ENCODE measurements at regions not wholly inside any gene's neighbourhood (a gene's known extent, or its start where the extent isn't known, plus 50 kb on each side); places are given as distances from the start of the nearest gene placed in this dataset.
"Not testable (repeated sequence)": the region's sequence is repeated elsewhere in the genome, so short reads cannot be mapped to it uniquely, and the experiment has no call there.

- no peak for DNase-seq
Observed at GRCh38 chr2:8309131-8309530, 372.7 kb upstream of the ID2 start.

DNA sequence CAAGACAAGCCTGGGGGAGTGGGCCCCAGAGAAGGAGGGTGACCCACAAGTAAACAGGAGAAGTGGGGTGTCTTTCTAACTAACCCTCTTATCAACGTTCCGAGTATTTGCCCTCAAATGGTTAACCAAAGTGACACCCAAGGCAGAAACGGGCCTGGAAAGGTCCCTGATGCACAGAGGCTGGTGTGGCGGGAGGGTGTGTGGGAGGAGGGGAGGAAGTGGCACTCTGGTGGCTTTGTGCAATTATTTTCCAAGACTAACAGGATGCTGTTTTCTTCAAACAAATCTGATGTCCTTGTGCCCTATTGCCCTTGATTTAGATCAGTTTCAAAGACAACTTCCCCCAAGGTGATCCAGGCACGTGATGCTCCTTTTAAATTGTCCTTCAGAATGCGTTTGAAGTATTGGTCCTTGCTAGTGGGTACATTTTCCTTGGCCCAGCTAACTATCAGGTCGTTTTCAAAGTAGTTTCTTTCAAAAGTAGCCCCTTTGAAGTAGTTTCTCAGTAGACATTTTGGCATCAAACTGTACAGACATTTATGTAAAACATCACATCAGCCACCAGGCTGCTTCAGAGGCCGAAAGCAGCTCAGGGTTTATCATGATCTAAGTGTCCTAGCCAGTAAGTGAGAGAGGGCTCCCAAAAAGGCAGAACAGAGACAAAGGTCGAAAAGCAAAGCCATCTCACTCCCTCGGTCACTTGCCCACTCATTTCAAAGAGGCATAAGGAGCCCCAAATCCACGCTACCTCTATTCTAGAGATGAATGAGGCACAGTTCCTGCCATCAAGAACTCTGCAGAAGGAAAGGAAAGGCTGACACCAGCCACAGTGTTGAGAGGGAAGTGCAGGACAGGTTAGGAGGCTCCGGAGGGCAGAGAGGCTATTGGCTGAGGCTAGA is 371.1 kb upstream of the ID2 start:
- DNase-seq = no peak

DNA sequence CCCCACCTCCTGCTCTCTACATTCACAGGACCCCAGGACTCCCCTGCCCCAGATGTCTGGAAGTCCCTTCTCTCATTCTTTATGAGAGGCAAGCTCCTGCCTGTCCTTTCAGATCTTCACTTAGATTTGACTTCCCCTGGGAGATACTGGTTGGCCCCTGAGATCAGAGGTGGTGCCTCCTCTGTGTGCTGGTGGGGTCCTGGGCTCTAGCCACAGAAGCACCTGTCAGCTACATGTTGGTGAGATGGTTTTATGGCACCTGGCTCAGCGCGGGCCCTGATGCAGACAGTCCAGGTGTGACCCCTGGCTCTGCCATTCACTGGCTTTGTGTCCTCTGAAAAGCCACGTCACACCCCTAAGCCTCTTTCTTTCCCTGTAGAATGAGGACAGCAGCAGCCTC is 369.6 kb upstream of the ID2 start:
- DNase-seq = no peak

GRCh38 chr2:8312861-8313830 is 368.7 kb upstream of the ID2 start:
- DNase-seq = no peak

- DNase-seq = no peak
Observed at GRCh38 chr2:8314063-8314462, 367.8 kb upstream of the ID2 start.

- DNase-seq = peak; percentile 69
Observed at GRCh38 chr2:8315531-8316165, 366.2 kb upstream of the ID2 start.

- DNase-seq = no peak
Observed at GRCh38 chr2:8316356-8316755, 365.5 kb upstream of the ID2 start.

DNA sequence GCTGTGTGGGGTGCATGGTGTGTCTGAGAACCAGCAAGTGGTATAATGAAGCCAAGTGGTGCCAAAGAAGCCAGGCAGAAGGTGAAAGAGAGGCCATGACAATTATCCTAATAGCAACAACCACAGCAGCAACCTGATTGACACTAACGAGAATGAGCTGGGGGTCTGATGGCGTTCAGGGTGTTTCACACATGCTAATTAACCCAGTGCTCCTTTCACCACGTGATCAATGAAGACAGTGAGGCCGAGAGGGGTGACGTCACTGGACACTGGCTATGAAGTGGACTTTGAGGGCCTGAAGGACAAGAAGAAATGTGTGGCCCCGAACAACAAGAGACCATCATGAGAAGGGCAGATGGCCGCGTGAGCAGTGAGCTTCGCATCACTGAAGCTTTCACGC is 364.4 kb upstream of the ID2 start:
- peak; percentile 55 for DNase-seq

DNA sequence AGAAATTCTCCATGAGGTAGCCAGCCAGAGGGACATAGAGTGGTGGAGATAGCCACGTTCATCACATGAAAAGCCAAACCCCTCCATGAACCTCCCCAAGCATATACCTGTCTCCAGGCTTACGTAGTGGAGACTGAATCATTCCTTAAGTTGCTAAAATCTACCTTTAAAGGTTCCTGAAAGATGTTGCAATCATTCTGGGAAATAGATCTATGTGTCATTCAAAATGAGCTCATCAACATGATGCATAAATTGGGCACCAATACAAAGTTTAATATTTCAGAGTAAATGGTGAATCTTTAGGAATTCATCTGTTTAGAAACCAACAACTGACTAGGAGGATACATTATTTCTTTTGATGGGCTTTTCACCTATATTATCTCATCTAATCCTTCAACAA is 362.6 kb upstream of the ID2 start:
- no peak for DNase-seq

GRCh38 chr2:8320311-8321066 is 361.4 kb upstream of the ID2 start:
- no peak for DNase-seq

GRCh38 chr2:8322634-8323033 is 359.2 kb upstream of the ID2 start:
- DNase-seq = no peak

DNA sequence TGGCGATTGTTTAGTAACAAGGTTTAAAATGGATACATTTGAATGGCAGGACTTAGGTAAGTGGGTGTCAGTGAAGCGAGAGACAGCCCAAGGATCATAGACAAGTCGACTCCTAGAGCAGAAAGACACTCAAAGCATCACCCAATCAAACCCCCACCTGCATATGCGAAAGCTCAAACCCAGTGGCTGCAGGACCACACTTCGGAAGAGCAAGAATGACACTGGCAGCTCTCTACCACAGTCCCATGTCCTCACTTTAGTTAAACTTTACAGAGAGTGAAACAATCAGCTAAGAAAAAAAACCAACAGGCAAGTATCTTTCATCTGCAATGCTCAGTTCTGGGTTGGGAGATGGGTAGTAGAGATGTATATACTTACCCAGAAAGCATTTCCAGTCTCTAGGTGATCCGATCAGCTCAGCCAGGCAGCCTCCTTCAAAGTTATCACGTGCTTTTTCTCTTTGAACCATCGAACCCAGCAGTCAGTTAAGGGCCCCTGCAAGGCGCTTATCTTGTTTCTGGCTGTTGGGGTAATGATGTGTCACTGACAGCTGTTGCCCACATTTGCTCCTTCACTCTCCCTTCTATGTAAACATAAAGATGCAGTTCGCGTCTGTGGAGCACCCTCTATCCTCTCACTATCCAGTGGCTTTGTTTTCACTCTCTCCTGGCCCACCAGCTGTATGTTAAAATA is 357.5 kb upstream of the ID2 start:
- no peak for DNase-seq

DNA sequence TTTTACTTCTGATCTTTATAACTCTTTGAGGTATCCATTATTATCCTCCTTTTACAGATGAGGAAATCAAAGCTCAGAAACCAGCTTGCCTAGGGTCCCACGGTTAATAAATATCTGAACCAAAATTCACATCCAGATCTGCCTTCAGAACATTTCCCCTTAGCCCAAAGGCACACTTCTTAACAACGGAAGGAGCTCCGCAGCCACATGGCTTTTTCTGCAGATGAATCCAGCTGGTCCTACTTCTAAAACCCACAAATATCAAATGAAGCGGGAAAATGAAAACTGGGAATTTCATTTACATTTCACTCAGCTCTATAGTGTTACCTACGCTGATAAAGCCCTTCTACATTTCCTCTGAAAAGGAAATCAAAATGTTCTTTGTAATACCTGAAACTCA is 357.0 kb upstream of the ID2 start:
- DNase-seq = no peak

- no peak for DNase-seq
Observed at GRCh38 chr2:8327371-8328100, 354.3 kb upstream of the ID2 start.

DNA sequence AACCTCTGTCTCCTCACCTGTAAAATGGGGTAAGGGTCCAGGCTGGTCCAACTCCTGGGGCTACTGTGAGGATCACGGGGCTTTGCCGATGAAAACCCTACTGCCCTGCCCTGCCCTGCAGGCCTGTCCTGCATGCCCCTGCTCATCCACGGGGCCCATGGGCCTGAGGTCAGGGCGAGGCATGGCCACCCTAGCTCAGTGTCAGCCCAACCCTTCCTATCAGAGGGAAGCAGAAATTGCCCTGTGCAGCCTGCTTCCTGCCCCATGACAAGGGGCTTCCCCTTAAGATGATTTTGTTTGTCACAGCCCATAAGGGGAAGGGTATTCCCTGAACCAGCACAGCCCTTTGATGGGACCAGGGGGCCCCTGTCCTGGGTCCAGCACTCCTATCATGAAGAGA is 353.6 kb upstream of the ID2 start:
- no peak for DNase-seq

DNA sequence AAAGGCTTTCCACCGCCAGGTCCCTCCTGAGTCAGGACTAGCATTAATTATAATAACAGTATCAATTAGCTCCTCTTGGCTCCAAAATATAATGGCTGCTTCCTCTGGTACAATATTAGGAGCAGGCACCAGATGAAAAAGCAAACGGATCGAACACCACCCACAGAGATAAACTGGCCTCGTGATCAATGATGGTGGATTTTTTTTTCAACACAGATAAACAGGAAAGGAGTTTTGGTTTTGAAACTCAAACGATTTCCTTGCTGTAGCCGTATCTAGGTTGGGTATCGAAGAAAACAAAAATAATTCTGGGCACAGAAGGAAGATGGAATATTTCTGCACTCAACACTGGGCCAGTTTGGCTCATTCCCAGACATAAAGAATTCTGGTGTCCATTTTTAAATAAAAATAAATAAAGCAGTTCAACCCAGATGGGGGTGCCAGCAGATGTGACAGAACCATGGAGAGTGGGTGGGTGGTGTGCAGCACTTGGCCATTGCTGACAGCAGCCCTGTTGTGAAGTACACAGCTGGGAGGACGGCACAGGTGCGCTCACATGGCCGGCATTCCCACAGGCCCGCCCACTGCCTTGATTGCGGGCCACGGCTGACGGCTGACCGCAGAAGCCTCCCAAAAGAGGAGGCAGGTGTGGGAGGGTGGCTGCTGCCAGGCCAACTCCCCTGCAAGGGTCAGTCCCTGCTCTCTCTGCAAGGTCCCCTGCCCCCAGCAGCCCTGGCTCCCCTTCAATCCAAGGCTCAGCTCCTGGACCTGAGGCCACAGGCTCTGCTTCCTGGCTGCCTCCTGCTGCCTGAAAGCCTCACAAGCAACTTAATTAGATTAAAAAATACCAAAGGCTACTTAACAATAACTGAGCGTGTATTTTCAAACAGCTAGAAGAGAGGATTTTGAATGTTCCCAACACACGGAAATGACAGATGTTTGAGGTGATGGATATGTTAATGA is 351.9 kb upstream of the ID2 start:
- no peak for DNase-seq

DNA sequence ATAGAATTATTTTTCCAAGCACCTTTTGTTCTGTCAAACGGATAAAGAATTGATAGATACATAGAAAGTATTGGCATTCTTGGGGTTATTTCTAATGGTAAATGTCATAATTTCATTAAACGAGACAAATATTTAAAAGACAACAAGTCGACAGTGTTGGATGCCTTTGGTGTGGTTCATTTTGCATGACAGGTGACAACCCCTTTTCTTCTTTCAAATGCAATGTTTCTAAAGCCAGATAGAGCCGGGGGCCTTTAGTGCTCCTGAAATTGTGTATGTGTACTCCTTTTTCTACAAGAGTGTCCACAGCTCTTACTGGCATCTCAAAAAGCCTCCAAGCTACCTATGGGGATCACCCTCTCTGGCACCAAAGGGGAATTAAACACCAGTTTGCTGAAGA is 350.8 kb upstream of the ID2 start:
- no peak for DNase-seq

DNA sequence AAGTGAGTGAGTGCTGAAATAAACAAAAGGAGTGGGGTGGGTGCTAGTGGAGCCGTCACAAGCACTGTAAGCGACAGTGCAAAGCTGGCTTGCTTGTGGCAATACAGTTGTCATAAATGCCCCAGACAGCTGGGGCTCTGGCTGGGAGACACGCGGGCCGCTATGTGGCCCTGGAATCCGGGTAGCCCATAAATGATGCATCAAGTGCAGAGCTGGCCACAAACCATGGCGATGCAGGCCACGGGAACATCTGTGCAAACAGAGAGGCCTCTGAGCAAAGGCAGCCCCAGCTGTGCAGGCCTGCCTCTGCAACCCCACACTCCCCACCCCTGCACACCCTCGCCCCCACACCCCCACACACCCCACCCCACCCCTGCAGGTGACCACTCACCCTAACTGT is 349.2 kb upstream of the ID2 start:
- no peak for DNase-seq

- DNase-seq = no peak
Observed at GRCh38 chr2:8333177-8333831, 348.6 kb upstream of the ID2 start.

- not testable (repeated sequence) for DNase-seq
Observed at GRCh38 chr2:8333832-8334187, 348.0 kb upstream of the ID2 start.
